Renal pelvis (tissue), 1 donor: ENCODE measurements at regions not wholly inside any gene's neighbourhood (a gene's known extent, or its start where the extent isn't known, plus 50 kb on each side); places are given as distances from the start of the nearest gene placed in this dataset.

Experiments
- DNase-seq: peaks from one replicate; pipeline ENCODE4 v3.0.0-alpha.2; 2013

GRCh38 chr7:13581097-13581496, 408.4 kb downstream of the ETV1 start:
- no peak for DNase-seq

- no peak for DNase-seq
Measured at GRCh38 chr7:13593854-13594253, 395.6 kb downstream of the ETV1 start.

- DNase-seq = peak; percentile 35
Measured at GRCh38 chr7:13602036-13602435, 387.4 kb downstream of the ETV1 start.

GRCh38 chr7:13603016-13603415, 386.4 kb downstream of the ETV1 start:
- DNase-seq = no peak

GRCh38 chr7:13603661-13604060, 385.8 kb downstream of the ETV1 start:
- DNase-seq = no peak

GRCh38 chr7:13604178-13604577, 385.3 kb downstream of the ETV1 start:
- no peak for DNase-seq

- no peak for DNase-seq
Measured at GRCh38 chr7:13610372-13610771, 379.1 kb downstream of the ETV1 start.

- DNase-seq = no peak
Measured at GRCh38 chr7:13615679-13616078, 373.8 kb downstream of the ETV1 start.

GRCh38 chr7:13627455-13627854, 362.0 kb downstream of the ETV1 start:
- no peak for DNase-seq

GRCh38 chr7:13628239-13629001, 361.0 kb downstream of the ETV1 start:
- no peak for DNase-seq

- peak; percentile 30 for DNase-seq
Measured at GRCh38 chr7:13631207-13632049, 358.0 kb downstream of the ETV1 start.

GRCh38 chr7:13633857-13634256, 355.6 kb downstream of the ETV1 start:
- DNase-seq = no peak

- DNase-seq = no peak
Measured at GRCh38 chr7:13639396-13639795, 350.1 kb downstream of the ETV1 start.

GRCh38 chr7:13641714-13642113, 347.8 kb downstream of the ETV1 start:
- DNase-seq = peak; percentile 61

- no peak for DNase-seq
Measured at GRCh38 chr7:13651167-13651566, 338.3 kb downstream of the ETV1 start.

- DNase-seq = no peak
Measured at GRCh38 chr7:13656330-13656729, 333.1 kb downstream of the ETV1 start.

GRCh38 chr7:13673290-13673689, 316.2 kb downstream of the ETV1 start:
- no peak for DNase-seq

GRCh38 chr7:13682626-13683025, 306.8 kb downstream of the ETV1 start:
- no peak for DNase-seq

- DNase-seq = no peak
Measured at GRCh38 chr7:13687500-13687899, 302.0 kb downstream of the ETV1 start.

- DNase-seq = no peak
Measured at GRCh38 chr7:13692548-13692947, 296.9 kb downstream of the ETV1 start.

GRCh38 chr7:13702251-13702650, 287.2 kb downstream of the ETV1 start:
- DNase-seq = no peak

- no peak for DNase-seq
Measured at GRCh38 chr7:13708670-13709069, 280.8 kb downstream of the ETV1 start.

GRCh38 chr7:13713092-13713491, 276.4 kb downstream of the ETV1 start:
- DNase-seq = no peak
